ENCODE measurements at regions not wholly inside any gene's neighbourhood (a gene's known extent, or its start where the extent isn't known, plus 50 kb on each side); places are given as distances from the start of the nearest gene placed in this dataset.

GRCh38 chr2:117257362-117257761 is 557.1 kb upstream of the DDX18 start:
- no peak for DNase-seq (ENCODE audit: low read depth)
- TF ChIP-seq CTCF (IDR thresholded peaks at IDR 0.05; ENCODE audit: insufficient read depth, low read depth, low read length): no peak
- H3K4me3 ChIP-seq (ENCODE audit: low read depth, low read length): no peak overlapping the region

GRCh38 chr2:117269574-117269973 is 544.9 kb upstream of the DDX18 start:
- DNase-seq (ENCODE audit: low read depth): no peak
- no peak overlapping the region for H3K4me3 ChIP-seq (ENCODE audit: low read depth, low read length)
- TF ChIP-seq CTCF (IDR thresholded peaks at IDR 0.05; ENCODE audit: insufficient read depth, low read depth, low read length): no peak

- no peak for DNase-seq (ENCODE audit: low read depth)
- no peak overlapping the region for H3K4me3 ChIP-seq (ENCODE audit: low read depth, low read length)
- TF ChIP-seq CTCF (IDR thresholded peaks at IDR 0.05; ENCODE audit: insufficient read depth, low read depth, low read length): no peak
These were observed 542.9 kb upstream of the DDX18 start for GRCh38 chr2:117271631-117272030.

GRCh38 chr2:117273009-117273671 is 541.4 kb upstream of the DDX18 start:
- DNase-seq (ENCODE audit: low read depth): no peak
- no peak overlapping the region for H3K4me3 ChIP-seq (ENCODE audit: low read depth, low read length)
- no peak for TF ChIP-seq CTCF (IDR thresholded peaks at IDR 0.05; ENCODE audit: insufficient read depth, low read depth, low read length)

- no peak for DNase-seq (ENCODE audit: low read depth)
- no peak overlapping the region for H3K4me3 ChIP-seq (ENCODE audit: low read depth, low read length)
- TF ChIP-seq CTCF (IDR thresholded peaks at IDR 0.05; ENCODE audit: insufficient read depth, low read depth, low read length): no peak
These were observed 521.5 kb upstream of the DDX18 start for GRCh38 chr2:117293012-117293411.

GRCh38 chr2:117299451-117299850 is 515.0 kb upstream of the DDX18 start:
- DNase-seq (ENCODE audit: low read depth): no peak
- no peak overlapping the region for H3K4me3 ChIP-seq (ENCODE audit: low read depth, low read length)
- TF ChIP-seq CTCF (IDR thresholded peaks at IDR 0.05; ENCODE audit: insufficient read depth, low read depth, low read length): no peak
